ENCODE measurements at regions not wholly inside any gene's neighbourhood (a gene's known extent, or its start where the extent isn't known, plus 50 kb on each side); places are given as distances from the start of the nearest gene placed in this dataset.

- no peak for DNase-seq
These were observed 1822.0 kb upstream of the SEL1L start for GRCh38 chr14:83355609-83356008.

- no peak for DNase-seq
These were observed 1822.4 kb upstream of the SEL1L start for GRCh38 chr14:83356080-83356479.

GRCh38 chr14:83372271-83372670, 1838.6 kb upstream of the SEL1L start:
- no peak for DNase-seq

GRCh38 chr14:83379436-83379835, 1845.8 kb upstream of the SEL1L start:
- DNase-seq: no peak

- DNase-seq: no peak
These were observed 1850.6 kb upstream of the SEL1L start for GRCh38 chr14:83384253-83384652.

- DNase-seq: no peak
These were observed 1861.7 kb upstream of the SEL1L start for GRCh38 chr14:83395321-83395720.

GRCh38 chr14:83416476-83416875, 1882.8 kb upstream of the SEL1L start:
- DNase-seq: no peak

- no peak for DNase-seq
These were observed 1885.8 kb upstream of the SEL1L start for GRCh38 chr14:83419420-83419819.

GRCh38 chr14:83421711-83422110, 1888.1 kb upstream of the SEL1L start:
- no peak for DNase-seq

- DNase-seq: no peak
These were observed 1891.5 kb upstream of the SEL1L start for GRCh38 chr14:83425138-83425537.

GRCh38 chr14:83425706-83426105, 1892.1 kb upstream of the SEL1L start:
- no peak for DNase-seq

- no peak for DNase-seq
These were observed 1900.0 kb upstream of the SEL1L start for GRCh38 chr14:83433618-83434017.

GRCh38 chr14:83441801-83442200, 1908.1 kb upstream of the SEL1L start:
- no peak for DNase-seq

- DNase-seq: no peak
These were observed 1921.9 kb upstream of the SEL1L start for GRCh38 chr14:83455561-83455960.

GRCh38 chr14:83461521-83461920, 1927.9 kb upstream of the SEL1L start:
- DNase-seq: no peak

- no peak for DNase-seq
These were observed 1929.1 kb upstream of the SEL1L start for GRCh38 chr14:83462759-83463158.

- no peak for DNase-seq
These were observed 1929.9 kb upstream of the SEL1L start for GRCh38 chr14:83463500-83464098.

GRCh38 chr14:83467811-83468210, 1934.2 kb upstream of the SEL1L start:
- DNase-seq: no peak

GRCh38 chr14:83470466-83470865, 1936.8 kb upstream of the SEL1L start:
- DNase-seq: no peak

- DNase-seq: no peak
These were observed 1937.5 kb upstream of the SEL1L start for GRCh38 chr14:83470959-83471695.

- DNase-seq: no peak
These were observed 1940.0 kb upstream of the SEL1L start for GRCh38 chr14:83473416-83474235.

GRCh38 chr14:83478741-83479140, 1945.1 kb upstream of the SEL1L start:
- no peak for DNase-seq

- no peak for DNase-seq
These were observed 1949.4 kb upstream of the SEL1L start for GRCh38 chr14:83483063-83483462.

GRCh38 chr14:83485591-83485990, 1951.9 kb upstream of the SEL1L start:
- DNase-seq: no peak

All from right forelimb (tissue), 1 donor.